ENCODE measurements at regions not wholly inside any gene's neighbourhood (a gene's known extent, or its start where the extent isn't known, plus 50 kb on each side); places are given as distances from the start of the nearest gene placed in this dataset.
"Not testable (repeated sequence)": the region's sequence is repeated elsewhere in the genome, so short reads cannot be mapped to it uniquely, and the experiment has no call there.

DNA sequence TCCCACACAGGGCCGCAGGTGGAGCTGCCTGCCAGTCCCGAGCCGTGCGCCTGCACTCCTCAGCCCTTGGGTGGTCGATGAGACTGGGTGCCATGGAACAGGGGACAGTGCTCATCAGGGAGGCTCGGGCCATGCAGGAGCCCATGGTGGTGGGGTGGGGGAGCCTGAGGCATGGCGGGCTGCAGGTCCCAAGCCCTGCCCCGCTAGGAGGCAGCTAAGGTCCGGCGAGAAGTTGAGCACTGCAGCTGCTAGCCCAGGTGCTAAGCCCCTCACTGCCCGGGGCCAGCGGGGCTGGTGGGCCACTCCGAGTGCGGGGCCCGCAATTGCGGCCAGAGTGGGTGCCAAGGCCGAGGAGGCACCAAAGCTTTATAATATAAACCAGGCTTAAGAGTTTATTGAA, 479.7 kb downstream of the MMUT start:
- TF ChIP-seq POLR2A (IDR thresholded peaks at IDR 0.05; ENCODE audit: low read depth, low read length) = no peak
- no peak for FAIRE-seq
- no peak for DNase-seq (ENCODE audit: insufficient read length, low spot score)

DNA sequence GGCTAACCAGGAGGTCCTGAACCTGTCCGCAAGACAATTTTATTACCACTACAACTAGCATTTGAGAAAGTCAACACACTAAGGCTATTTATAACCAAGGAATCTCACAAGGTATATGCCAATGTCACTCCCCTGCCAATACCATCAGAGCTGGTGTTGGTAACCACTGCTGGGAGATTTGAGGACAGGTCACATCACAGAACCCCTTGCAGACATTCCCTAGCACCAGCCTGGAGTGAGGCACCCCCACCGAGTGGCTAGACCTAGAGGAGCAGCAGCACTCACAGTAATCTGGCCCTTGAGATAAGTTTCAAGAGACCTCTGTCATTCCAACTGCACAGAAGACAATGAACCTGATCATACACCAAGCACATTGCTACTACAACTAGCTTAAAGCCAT, 483.2 kb downstream of the MMUT start:
- FAIRE-seq (no peak), DNase-seq (ENCODE audit: insufficient read length, low spot score) (no peak)
- TF ChIP-seq POLR2A (IDR thresholded peaks at IDR 0.05; ENCODE audit: low read depth, low read length) = no peak

DNA sequence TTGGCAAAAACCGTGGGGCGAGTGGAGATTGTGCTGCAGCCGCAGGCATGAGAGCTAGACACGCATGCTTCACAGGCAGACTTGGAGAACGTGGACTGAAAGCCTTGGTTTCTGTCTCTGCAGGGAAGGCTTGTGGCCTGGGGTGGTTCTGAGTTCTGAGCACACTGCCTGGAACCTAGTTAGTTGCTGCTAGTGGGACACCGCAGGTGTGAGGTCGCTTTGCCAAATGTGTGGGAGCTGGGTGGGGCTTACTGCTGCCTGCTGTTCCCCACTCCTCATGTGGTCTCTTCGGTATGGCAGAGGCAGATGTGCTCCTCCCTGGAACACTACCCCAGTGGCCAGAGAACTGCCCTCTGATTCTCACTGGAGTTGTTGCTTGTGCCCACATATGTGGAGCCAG, 484.0 kb downstream of the MMUT start:
- FAIRE-seq (no peak), DNase-seq (ENCODE audit: insufficient read length, low spot score) (no peak)
- TF ChIP-seq POLR2A (IDR thresholded peaks at IDR 0.05; ENCODE audit: low read depth, low read length) = no peak

DNA sequence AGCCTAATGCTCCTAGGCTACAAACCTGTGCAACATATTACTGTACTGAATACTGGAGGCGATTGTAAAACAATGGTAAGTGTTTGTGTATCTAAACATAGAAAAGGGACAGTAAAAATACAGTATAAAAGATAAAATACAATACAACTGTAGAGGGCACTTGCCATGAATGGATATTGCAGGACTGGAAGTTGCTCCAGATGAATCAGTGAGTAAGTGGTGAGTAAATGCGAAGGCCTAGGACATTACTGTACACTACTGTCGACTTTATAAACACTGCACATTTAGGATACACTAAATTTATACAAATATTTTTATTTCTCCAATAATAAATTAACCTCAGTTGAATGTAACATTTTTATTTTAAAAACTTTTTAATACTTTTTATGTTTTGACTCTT, 485.0 kb downstream of the MMUT start:
- FAIRE-seq (peak; percentile 81), DNase-seq (ENCODE audit: insufficient read length, low spot score) (no peak)
- no peak for TF ChIP-seq POLR2A (IDR thresholded peaks at IDR 0.05; ENCODE audit: low read depth, low read length)

DNA sequence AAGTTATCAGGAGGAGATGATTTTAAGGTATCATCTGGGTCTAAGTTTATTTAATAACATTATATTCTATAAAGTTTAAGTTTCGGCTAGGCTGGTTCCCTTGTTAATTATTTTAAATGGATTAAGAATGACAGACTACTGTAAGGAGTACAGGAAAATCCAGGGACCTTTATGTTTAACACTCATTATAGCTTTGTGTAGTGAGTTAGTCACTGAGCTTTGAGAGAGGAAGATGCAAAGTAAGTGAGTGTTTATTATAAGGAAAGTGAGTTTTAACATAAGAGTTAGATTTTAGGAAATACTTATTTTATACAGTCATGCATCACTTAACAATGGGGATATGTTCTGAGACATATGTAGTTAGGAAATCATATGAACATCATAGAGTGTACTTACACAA, 485.5 kb downstream of the MMUT start:
- no peak for TF ChIP-seq POLR2A (IDR thresholded peaks at IDR 0.05; ENCODE audit: low read depth, low read length)
- no peak for FAIRE-seq
- DNase-seq (ENCODE audit: insufficient read length, low spot score) = no peak

DNA sequence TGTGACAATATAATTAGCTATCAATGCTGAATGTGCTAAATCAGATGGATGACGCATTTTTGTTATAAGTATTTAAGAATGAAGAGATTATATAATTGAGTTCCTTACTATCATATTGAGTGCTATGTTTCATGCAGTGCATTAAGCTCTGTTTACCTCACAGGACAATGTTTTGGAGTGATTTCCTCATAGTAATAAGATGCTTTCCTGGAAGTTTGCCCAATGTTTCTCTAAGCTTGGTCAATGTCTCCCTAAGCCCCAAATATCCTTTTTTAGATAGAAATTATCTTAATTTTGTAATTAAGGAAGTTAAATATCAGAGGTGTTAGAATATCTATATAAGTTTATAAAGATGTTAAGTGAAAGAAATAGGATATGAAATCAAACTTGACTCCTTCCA, 489.6 kb downstream of the MMUT start:
- no peak for FAIRE-seq
- no peak for DNase-seq (ENCODE audit: insufficient read length, low spot score)
- TF ChIP-seq POLR2A (IDR thresholded peaks at IDR 0.05; ENCODE audit: low read depth, low read length) = no peak

DNA sequence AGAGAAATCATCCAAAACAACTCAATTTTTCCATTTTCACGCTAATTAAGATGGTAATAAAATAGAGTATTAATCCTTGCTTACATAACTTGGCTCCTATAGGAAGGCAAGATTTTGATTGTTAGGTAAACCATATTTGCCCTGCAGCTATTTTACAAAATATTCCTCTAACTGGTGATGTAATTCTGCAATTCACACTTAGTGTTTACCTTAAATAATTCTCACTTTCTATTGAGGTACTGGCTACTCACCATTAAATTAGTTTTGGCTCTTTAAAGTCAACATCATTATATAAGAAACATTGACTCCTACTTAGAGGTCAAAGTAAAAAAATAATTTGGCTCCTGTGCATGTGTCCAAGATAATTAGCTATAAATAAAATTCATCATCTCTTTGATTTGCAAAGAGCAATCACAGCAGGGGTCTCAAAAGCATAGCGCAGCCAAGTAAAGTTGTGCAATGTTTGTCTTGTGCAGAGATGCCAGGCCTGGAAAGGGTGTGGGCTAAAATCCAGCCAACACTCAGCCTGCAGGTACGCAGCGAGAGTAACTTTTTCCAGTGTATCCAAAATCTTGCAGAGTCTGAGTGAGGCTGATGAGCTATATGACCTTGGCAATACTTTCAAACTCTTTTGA, 501.2 kb downstream of the MMUT start:
- DNase-seq (ENCODE audit: insufficient read length, low spot score) (no peak), FAIRE-seq (no peak)
- TF ChIP-seq POLR2A (IDR thresholded peaks at IDR 0.05; ENCODE audit: low read depth, low read length) = no peak

DNA sequence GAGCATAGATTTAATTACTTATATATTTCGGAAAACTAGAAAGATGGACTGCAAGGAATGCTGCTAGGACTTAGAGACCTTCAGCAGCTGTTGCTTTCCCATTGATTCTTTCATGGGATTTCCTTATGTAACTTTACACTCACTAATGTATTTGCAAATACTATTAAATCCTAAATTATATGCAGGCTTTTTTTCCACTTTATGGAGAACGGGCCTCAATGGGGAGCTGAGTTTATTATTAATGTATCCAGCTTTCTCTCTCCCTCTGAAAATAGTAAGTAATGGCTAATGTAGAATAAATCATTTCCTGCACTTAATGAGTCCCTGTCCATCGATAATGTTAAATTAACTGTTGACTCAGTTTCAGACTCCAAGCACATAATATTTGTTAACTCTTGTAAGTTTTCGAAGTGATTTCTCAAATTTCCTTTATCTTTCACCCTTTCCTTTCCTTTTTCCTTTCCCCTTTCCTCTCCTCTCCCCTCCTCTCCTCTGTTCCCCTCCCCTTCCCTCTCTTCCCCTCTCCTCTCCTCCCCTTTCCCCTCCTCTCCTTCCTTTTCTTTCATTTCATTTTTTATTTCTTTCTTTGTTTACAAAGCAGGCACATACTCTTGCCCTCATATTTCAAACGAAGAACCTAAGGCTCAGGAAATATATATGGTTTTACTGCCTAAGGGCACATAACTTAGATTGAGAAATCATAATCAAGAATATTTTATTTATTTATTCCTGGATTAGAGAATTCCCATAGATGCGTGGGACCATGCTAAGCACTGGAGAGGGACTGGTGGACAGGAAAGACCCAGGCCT, 503.6 kb downstream of the MMUT start:
- no peak for TF ChIP-seq POLR2A (IDR thresholded peaks at IDR 0.05; ENCODE audit: low read depth, low read length)
- no peak for DNase-seq (ENCODE audit: insufficient read length, low spot score)
- FAIRE-seq = no peak

DNA sequence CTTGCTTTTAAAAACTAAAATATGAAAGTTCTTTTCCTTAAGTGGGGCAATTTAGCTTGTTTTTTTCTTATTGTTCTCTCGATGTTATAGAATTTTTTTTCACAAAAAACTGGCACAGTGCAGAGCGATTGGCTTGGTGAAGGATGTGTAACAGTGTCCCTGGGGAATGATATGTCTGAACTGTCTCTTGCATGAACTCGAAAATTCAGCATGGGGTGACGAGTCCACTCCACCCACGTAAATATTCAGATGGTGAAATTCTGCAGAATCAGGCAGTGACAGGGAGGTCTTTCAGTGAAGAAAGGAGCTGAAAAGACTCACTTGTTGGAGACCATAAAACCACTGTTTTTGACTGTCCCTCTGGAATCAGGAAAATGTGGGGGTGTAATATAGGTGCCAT, 505.3 kb downstream of the MMUT start:
- TF ChIP-seq POLR2A (IDR thresholded peaks at IDR 0.05; ENCODE audit: low read depth, low read length) = no peak
- DNase-seq (ENCODE audit: insufficient read length, low spot score) (no peak), FAIRE-seq (no peak)

DNA sequence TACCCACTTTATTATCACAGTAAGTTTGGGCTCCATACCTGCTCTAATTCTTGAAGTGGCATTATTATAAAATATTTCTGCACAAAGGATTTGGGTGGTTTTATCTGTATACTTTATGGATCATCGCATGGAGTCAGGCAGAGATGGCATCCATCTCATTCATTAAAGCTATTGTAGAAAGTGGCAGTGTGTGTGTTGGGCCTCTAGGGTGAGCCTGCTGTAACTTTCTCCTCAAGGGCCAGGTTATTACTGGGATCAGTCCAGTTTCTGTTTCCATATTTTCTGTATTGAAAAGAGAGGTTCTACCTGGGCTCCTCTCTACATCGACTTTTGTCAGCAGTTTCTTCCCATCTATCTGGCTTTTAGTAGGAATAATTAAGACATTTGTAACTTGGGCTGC, 511.1 kb downstream of the MMUT start:
- DNase-seq (ENCODE audit: insufficient read length, low spot score) (no peak), FAIRE-seq (peak; percentile 66)
- TF ChIP-seq POLR2A (IDR thresholded peaks at IDR 0.05; ENCODE audit: low read depth, low read length) = no peak

DNA sequence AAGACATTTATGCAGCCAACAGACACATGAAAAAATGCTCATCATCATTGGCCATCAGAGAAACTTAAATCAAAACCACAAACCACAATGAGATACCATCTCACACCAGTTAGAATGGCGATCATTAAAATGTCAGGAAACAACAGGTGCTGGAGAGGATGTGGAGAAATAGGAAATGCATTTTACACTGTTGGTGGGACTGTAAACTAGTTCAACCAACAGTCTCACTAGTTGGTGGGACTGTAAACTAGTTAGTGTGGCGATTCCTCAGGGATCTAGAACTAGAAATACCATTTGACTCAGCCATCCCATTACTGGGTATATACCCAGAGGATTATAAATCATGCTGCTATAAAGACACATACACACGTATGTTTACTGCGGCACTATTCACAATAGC, 518.8 kb downstream of the MMUT start:
- DNase-seq (ENCODE audit: insufficient read length, low spot score); FAIRE-seq: not testable (repeated sequence)

DNA sequence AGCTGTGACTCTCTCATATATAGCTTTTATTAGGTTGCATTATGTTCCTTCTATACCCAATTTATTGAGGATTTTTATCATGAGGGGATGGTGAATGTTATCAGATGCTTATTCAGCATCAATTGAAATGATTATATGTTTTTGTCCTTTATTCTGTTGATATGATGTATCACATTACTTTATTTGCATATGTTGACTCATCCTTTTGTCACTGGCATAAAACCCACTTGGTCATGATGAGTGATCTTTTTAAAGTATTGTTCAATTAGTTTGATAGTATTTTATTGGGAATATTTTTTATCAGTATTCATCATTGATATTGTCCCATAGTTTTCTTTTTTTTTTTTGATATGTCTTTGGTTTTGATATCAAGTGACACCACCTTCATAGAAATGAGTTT, 529.9 kb downstream of the MMUT start:
- FAIRE-seq = no peak
- no peak for TF ChIP-seq POLR2A (IDR thresholded peaks at IDR 0.05; ENCODE audit: low read depth, low read length)
- DNase-seq (ENCODE audit: insufficient read length, low spot score) = no peak

DNA sequence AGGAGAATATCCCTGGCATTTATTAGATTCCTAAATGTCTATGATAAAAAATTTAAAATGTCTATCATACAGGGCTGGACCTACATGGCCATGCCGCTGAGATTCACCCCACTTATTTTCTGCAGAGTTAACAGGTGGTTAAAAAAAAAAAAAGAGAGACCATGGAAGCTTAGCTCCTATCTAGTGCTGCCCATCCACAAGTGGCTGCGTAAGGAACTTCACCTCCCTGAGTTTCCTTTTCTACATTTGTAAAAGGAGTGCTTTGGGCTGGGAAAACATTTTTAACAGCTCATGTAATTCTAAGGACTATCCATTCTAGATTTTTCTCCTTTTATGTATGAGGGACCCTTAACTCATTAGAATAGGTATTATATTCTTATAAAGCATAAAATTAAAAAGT, 534.1 kb downstream of the MMUT start:
- TF ChIP-seq POLR2A (IDR thresholded peaks at IDR 0.05; ENCODE audit: low read depth, low read length) = no peak
- DNase-seq (ENCODE audit: insufficient read length, low spot score) (no peak), FAIRE-seq (no peak)

DNA sequence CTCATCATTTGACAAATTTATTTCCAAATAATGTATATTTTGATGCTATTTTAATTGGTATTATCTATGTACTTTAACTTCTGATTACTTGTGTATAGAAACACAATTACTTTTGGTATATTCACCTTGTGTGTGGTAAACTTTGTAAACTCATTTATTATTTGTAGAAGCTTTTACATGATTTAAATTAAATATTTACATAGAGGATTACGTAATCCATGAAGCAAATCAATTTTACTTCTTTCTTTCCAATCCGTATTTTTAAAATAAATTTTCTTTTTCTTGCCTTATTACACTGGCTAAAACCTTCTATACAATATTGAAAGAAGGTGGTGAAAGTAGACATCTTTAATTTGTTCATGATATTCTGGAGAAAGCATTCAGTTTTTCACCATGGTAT, 540.2 kb downstream of the MMUT start:
- DNase-seq (ENCODE audit: insufficient read length, low spot score) (no peak), FAIRE-seq (no peak)
- TF ChIP-seq POLR2A (IDR thresholded peaks at IDR 0.05; ENCODE audit: low read depth, low read length) = no peak

DNA sequence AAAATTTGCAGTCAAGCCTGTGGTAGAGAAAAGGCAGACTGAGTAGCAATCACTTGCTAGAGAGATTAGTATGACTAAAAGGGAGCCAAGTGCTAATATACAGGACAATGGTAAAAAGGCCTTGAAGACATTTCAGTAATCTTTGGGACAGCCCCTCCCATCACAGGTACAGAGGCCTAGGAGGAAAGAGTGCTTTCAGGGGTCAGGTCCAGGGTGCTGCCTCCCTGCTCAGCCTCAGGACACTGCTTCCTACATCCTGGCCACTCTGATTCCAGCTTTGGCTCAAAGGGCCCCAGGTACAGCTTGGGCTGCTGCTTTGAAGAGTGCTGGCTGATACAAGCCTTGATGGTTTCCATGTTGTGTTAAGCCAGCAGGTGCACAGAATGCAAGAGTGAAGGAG, 543.5 kb downstream of the MMUT start:
- DNase-seq (ENCODE audit: insufficient read length, low spot score) (no peak), FAIRE-seq (no peak)
- no peak for TF ChIP-seq POLR2A (IDR thresholded peaks at IDR 0.05; ENCODE audit: low read depth, low read length)
